GM11168 (cell line): ENCODE measurements at regions not wholly inside any gene's neighbourhood (a gene's known extent, or its start where the extent isn't known, plus 50 kb on each side); places are given as distances from the start of the nearest gene placed in this dataset.
"Not testable (repeated sequence)": the region's sequence is repeated elsewhere in the genome, so short reads cannot be mapped to it uniquely, and the experiment has no call there.

Source experiments
- in situ Hi-C: fragments of 300-500 bp; cut with MboI; formaldehyde crosslinking; loops from one replicate; pipeline ENCODE4 v1.12.0; 2022; ENCODE audit warnings: low sequenced_read_pairs; ENCODE audit not compliant: unreplicated experiment

- in situ Hi-C loops: loop anchor here (10.0 kb wide), 2 partner anchors 450 to 1420 kb away; no protein-coding TSS in a partner anchor
These were observed 102.8 kb downstream of the POTEB start for GRCh38 chr15:21774760-21775159.

GRCh38 chr15:21766524-21766923 lies 111.0 kb downstream of the POTEB start:
- in situ Hi-C loops: not testable (repeated sequence)

GRCh38 chr15:21763756-21764155 lies 113.8 kb downstream of the POTEB start:
- in situ Hi-C loops: not testable (repeated sequence)

GRCh38 chr15:21760250-21761023 lies 117.1 kb downstream of the POTEB start:
- in situ Hi-C loops: not testable (repeated sequence)

GRCh38 chr15:21759401-21760165 lies 118.0 kb downstream of the POTEB start:
- in situ Hi-C loops: not testable (repeated sequence)

GRCh38 chr15:21753838-21754237 lies 123.7 kb downstream of the POTEB start:
- in situ Hi-C loops: not testable (repeated sequence)

GRCh38 chr15:21752124-21752957 lies 125.2 kb downstream of the POTEB start:
- in situ Hi-C loops: not testable (repeated sequence)

- in situ Hi-C loops: not testable (repeated sequence)
These were observed 128.4 kb downstream of the POTEB start for GRCh38 chr15:21749173-21749572.

- in situ Hi-C loops: not testable (repeated sequence)
These were observed 133.2 kb downstream of the POTEB start for GRCh38 chr15:21744245-21744915.

GRCh38 chr15:21742067-21742466 lies 135.5 kb downstream of the POTEB start:
- in situ Hi-C loops: not testable (repeated sequence)

GRCh38 chr15:21738003-21738402 lies 139.5 kb downstream of the POTEB start:
- in situ Hi-C loops: not testable (repeated sequence)

GRCh38 chr15:21736443-21736842 lies 141.1 kb downstream of the POTEB start:
- in situ Hi-C loops: not testable (repeated sequence)

- in situ Hi-C loops: not testable (repeated sequence)
These were observed 141.7 kb downstream of the POTEB start for GRCh38 chr15:21735837-21736236.

- in situ Hi-C loops: not testable (repeated sequence)
These were observed 142.2 kb downstream of the POTEB start for GRCh38 chr15:21735368-21735767.

- in situ Hi-C loops: not testable (repeated sequence)
These were observed 146.0 kb downstream of the POTEB start for GRCh38 chr15:21731496-21731895.

GRCh38 chr15:21730427-21731405 lies 146.8 kb downstream of the POTEB start:
- in situ Hi-C loops: not testable (repeated sequence)

GRCh38 chr15:21724988-21725387 lies 152.5 kb downstream of the POTEB start:
- in situ Hi-C loops: not testable (repeated sequence)

- in situ Hi-C loops: not testable (repeated sequence)
These were observed 156.4 kb downstream of the POTEB start for GRCh38 chr15:21721115-21721514.

GRCh38 chr15:21718779-21719178 lies 158.8 kb downstream of the POTEB start:
- in situ Hi-C loops: not testable (repeated sequence)
